OCI-LY3 (cell line): ENCODE measurements at regions not wholly inside any gene's neighbourhood (a gene's known extent, or its start where the extent isn't known, plus 50 kb on each side); places are given as distances from the start of the nearest gene placed in this dataset.

Experiments
- H2AFZ ChIP-seq: fragments of 200-600, 300-600 bp; shearing (Covaris generic); 2 replicates; pipeline ENCODE4 v1.6.0; 2014; ENCODE audit warnings: antibody characterized with exemption, low read depth, low read length
- H3K27ac ChIP-seq: fragments of 200-600, 300-600 bp; sonication (generic); 2 replicates; pipeline ENCODE4 v1.5.1; 2014; ENCODE audit warnings: mild to moderate bottlenecking, low read length, moderate library complexity, mixed read lengths
- H3K27me3 ChIP-seq: fragments of 200-600, 300-600 bp; sonication (generic); 2 replicates; pipeline ENCODE4 v1.6.1; 2014; ENCODE audit warnings: low read depth, low read length, mixed read lengths
- H3K36me3 ChIP-seq: fragments of 200-600, 300-600 bp; sonication (generic); replicated peaks from 2 replicates; pipeline ENCODE3; 2014; ENCODE audit warnings: low read depth, low read length, mixed read lengths
- H3K4me1 ChIP-seq: fragments of 300-600, 200-600 bp; sonication (generic); 2 replicates; pipeline ENCODE4 v1.6.1; 2014; ENCODE audit warnings: low read length, mixed read lengths
- H3K4me2 ChIP-seq: fragments of 200-600, 300-600 bp; sonication (generic); 2 replicates; pipeline ENCODE4 v1.6.1; 2014; ENCODE audit warnings: low read length, mixed read lengths
- H3K4me3 ChIP-seq: fragments of 300-600, 200-600 bp; sonication (generic); 2 replicates; pipeline ENCODE4 v1.5.1; 2014; ENCODE audit warnings: antibody characterized with exemption, mild to moderate bottlenecking, low read length, moderate library complexity
- H3K79me2 ChIP-seq: fragments of 300-600, 200-600 bp; shearing (Covaris generic); 2 replicates; pipeline ENCODE4 v1.6.1; 2014; ENCODE audit warnings: mild to moderate bottlenecking, low read length, mixed read lengths
- H3K9ac ChIP-seq: fragments of 300-600, 200-600 bp; shearing (Covaris generic); 2 replicates; pipeline ENCODE4 v1.6.0; 2014; ENCODE audit warnings: mild to moderate bottlenecking, low read length, moderate library complexity
- H3K9me3 ChIP-seq: fragments of 200-600, 300-600 bp; shearing (Covaris generic); 2 replicates; pipeline ENCODE4 v1.6.1; 2014; ENCODE audit warnings: low read length, mixed read lengths; ENCODE audit not compliant: insufficient read depth
- H4K20me1 ChIP-seq: fragments of 200-600, 300-600 bp; sonication (generic); 2 replicates; pipeline ENCODE4 v1.6.1; 2016; ENCODE audit warnings: low read length, mixed read lengths; ENCODE audit not compliant: insufficient read depth
- EZH2phosphoT487 ChIP-seq: fragments of 200-600 bp; shearing (Covaris generic); IDR thresholded peaks from 2 replicates; pipeline ENCODE4 v1.6.1; 2018; ENCODE audit warnings: antibody characterized with exemption, mixed run types, low read depth
- TF ChIP-seq, protein P1 (sequence below): fragments of 200-600, 300-600 bp; sonication (generic); IDR thresholded peaks from 2 replicates; pipeline ENCODE4 v1.5.1; 2014; ENCODE audit warnings: antibody characterized with exemption, low read length, low read depth

DNA sequence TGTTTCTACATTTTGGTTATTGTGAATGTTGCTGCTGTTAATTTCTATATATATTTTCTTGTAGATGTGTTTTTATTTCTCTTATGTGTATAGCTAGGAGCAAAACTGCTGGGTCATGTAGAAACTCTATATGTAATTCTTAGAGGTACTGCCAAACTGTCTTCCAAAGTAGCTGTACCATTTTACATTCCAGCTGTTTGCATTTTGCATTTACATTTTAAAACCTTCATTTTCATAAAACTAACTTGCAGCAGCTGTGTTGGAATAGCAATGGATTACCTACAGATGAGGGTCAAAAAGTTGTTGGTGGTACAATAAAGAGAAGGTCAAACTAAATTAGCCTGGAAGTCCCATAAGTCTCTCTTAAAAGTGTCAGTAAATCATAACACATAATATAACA lies 1109.7 kb downstream of the FLRT2 start:
- H3K4me3 ChIP-seq, result no peak overlapping the region
- no peaks in the 10 kb centered on the region for H4K20me1 ChIP-seq
- no peaks in the 10 kb centered on the region for H3K27me3 ChIP-seq
- no peak overlapping the region for H3K27ac ChIP-seq
- no peaks in the 10 kb centered on the region for H3K36me3 ChIP-seq
- H3K9ac ChIP-seq, result no peak overlapping the region
- H3K79me2 ChIP-seq, result no peaks in the 10 kb centered on the region
- H2AFZ ChIP-seq, result no peak overlapping the region
- no peaks in the 10 kb centered on the region for H3K9me3 ChIP-seq
- no peak overlapping the region for H3K4me2 ChIP-seq
- no peak for TF ChIP-seq EZH2phosphoT487
- TF ChIP-seq, protein P1, sequence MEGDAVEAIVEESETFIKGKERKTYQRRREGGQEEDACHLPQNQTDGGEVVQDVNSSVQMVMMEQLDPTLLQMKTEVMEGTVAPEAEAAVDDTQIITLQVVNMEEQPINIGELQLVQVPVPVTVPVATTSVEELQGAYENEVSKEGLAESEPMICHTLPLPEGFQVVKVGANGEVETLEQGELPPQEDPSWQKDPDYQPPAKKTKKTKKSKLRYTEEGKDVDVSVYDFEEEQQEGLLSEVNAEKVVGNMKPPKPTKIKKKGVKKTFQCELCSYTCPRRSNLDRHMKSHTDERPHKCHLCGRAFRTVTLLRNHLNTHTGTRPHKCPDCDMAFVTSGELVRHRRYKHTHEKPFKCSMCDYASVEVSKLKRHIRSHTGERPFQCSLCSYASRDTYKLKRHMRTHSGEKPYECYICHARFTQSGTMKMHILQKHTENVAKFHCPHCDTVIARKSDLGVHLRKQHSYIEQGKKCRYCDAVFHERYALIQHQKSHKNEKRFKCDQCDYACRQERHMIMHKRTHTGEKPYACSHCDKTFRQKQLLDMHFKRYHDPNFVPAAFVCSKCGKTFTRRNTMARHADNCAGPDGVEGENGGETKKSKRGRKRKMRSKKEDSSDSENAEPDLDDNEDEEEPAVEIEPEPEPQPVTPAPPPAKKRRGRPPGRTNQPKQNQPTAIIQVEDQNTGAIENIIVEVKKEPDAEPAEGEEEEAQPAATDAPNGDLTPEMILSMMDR, result no peak
- H3K4me1 ChIP-seq, result no peaks in the 10 kb centered on the region

DNA sequence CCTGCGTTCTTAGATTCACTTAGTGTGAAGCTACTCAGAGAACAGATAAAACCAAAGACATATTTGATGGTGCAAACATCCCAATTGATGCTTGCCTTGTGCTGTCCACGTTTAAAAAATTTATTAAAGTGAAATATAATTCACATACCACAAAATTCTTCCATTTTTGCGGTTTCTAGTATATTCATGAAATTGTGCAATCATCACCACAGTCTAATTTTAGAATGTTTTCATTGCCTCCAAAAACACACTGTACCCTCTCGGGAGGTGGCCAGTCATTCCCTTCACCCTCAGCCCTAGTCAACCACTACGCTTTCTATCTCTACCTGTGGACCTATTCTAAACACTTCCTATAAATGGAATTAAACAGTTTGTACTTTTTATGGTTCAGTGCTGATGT lies 1109.2 kb downstream of the FLRT2 start:
- Histone ChIP-seq H3K4me1 (no peaks in the 10 kb centered on the region), H3K4me2 (no peak overlapping the region), H3K27ac (no peak overlapping the region), H3K9me3 (no peaks in the 10 kb centered on the region), H3K36me3 (no peaks in the 10 kb centered on the region), H3K9ac (no peak overlapping the region), H3K79me2 (no peaks in the 10 kb centered on the region), H3K27me3 (no peaks in the 10 kb centered on the region), H2AFZ (no peak overlapping the region), H3K4me3 (no peak overlapping the region), H4K20me1 (no peaks in the 10 kb centered on the region)
- TF ChIP-seq EZH2phosphoT487, result no peak
- TF ChIP-seq, protein P1, result no peak

DNA sequence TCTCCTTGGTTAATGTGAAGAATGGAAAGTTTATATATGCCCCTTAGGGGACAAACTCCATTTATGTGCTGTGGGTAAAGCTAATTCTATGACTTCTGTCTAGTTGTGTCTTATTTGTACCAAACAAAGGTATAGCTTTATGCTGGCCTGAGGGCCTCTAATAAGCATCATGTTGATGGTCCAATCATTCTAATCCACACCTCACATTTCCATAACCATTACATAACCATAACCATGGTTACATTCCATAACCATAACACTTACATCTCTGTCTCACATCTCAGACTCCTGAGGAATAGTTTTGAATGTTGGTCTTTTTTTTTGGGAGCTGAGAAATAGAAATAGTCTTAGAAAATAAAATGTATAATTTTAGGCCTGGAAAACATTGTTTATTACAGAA lies 1097.1 kb downstream of the FLRT2 start:
- TF ChIP-seq EZH2phosphoT487, result no peak
- TF ChIP-seq, protein P1, result no peak
- H3K9me3 ChIP-seq, result peaks cover 3% of the 10 kb centered on the region; the same call in 1 of the 2 replicates
- H2AFZ ChIP-seq, result no peak overlapping the region

DNA sequence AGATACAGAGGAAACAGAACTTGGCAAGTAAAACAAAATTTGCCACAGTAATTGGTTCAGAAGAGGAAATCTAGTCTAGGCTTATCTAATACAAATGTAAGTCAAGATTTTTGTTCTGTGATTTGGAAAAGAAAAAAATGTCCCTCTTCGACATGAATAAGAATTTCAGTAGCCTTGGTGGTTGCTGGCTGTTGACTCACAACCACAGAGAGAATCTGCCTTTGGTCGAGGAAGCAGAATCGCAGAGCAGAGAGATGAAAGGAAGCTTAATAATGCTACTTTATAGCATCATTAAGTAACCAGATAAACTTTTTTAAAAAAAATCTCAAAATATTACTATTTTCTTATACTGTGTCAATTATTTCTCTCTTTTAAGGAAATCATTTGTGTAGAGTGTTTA lies 1096.6 kb downstream of the FLRT2 start:
- Histone ChIP-seq H3K27ac (no peak overlapping the region), H3K4me2 (no peak overlapping the region), H4K20me1 (no peaks in the 10 kb centered on the region), H3K27me3 (no peaks in the 10 kb centered on the region), H3K9ac (no peak overlapping the region), H3K79me2 (no peaks in the 10 kb centered on the region), H2AFZ (no peak overlapping the region), H3K4me3 (no peak overlapping the region), H3K36me3 (no peaks in the 10 kb centered on the region), H3K4me1 (no peaks in the 10 kb centered on the region), H3K9me3 (peaks cover 3% of the 10 kb centered on the region; the same call in 1 of the 2 replicates)
- TF ChIP-seq, protein P1, result no peak
- TF ChIP-seq EZH2phosphoT487, result no peak

More for the DNA sequence above, 1097.1 kb downstream of the FLRT2 start:
- no peaks in the 10 kb centered on the region for H3K4me1 ChIP-seq
- no peaks in the 10 kb centered on the region for H3K79me2 ChIP-seq
- no peak overlapping the region for H3K4me3 ChIP-seq
- H3K36me3 ChIP-seq, result no peaks in the 10 kb centered on the region
- no peaks in the 10 kb centered on the region for H4K20me1 ChIP-seq
- no peak overlapping the region for H3K9ac ChIP-seq
- H3K4me2 ChIP-seq, result no peak overlapping the region
- H3K27ac ChIP-seq, result no peak overlapping the region
- no peaks in the 10 kb centered on the region for H3K27me3 ChIP-seq
